ENCODE measurements at regions not wholly inside any gene's neighbourhood (a gene's known extent, or its start where the extent isn't known, plus 50 kb on each side); places are given as distances from the start of the nearest gene placed in this dataset.

DNA sequence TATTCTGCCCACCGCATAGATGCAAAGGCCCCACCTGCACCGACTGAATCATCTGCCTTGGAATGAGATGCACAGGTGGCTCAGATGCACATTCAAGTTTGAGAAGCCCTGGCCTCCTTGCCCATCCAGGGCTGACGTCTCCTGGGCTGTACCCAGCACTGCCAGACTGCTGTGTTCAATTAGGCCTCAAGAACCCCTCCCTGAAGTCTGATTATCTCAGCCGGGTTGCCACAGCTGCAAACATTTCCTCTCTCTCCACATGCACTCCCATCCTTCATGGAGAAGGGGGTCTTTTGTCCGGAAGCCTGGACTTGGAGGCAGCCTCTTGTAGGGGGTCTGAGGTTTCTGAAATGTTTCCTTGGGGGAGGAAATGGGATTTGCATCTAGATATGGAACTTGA, 459.4 kb upstream of the PROK2 start:
- Histone ChIP-seq H3K27me3 (ENCODE audit: insufficient read depth, low read length) (no peaks in the 10 kb centered on the region), H3K27ac (ENCODE audit: insufficient read length, low read depth, low read length) (no peak overlapping the region), H4K91ac (ENCODE audit: insufficient read length, low read depth, low read length) (no peak overlapping the region), H2BK120ac (ENCODE audit: low read depth, low read length, poor library complexity, severe bottlenecking) (no peak overlapping the region), H3T11ph (ENCODE audit: low read length) (no peak overlapping the region), H3K9me3 (ENCODE audit: control insufficient read depth, low read depth, low read length) (no peaks in the 10 kb centered on the region), H2BK12ac (ENCODE audit: insufficient read length, low read depth, low read length) (no peak overlapping the region), H2BK20ac (ENCODE audit: low read depth, low read length, poor library complexity, severe bottlenecking) (no peak overlapping the region), H3K14ac (ENCODE audit: insufficient read depth, low read length) (no peak overlapping the region; the same call in 1 of the 2 replicates), H3K79me1 (ENCODE audit: insufficient read depth, low read depth, low read length, poor library complexity, severe bottlenecking) (no peaks in the 10 kb centered on the region), H3K4ac (ENCODE audit: low read depth, low read length) (no peak overlapping the region), H3K4me2 (ENCODE audit: insufficient read depth, insufficient read length, low read length) (no peak overlapping the region), H3K23me2 (ENCODE audit: insufficient read length, low read depth, low read length, poor library complexity, severe bottlenecking) (no peaks in the 10 kb centered on the region), H2AFZ (ENCODE audit: low read length) (no peak overlapping the region), H3K18ac (ENCODE audit: insufficient read length, low read depth, low read length) (no peak overlapping the region), H3K56ac (ENCODE audit: insufficient read length, low read depth, low read length) (no peak overlapping the region), H3K79me2 (ENCODE audit: insufficient read depth, low read length) (no peaks in the 10 kb centered on the region), H4K5ac (ENCODE audit: insufficient read length, low read depth, low read length) (no peak overlapping the region), H4K20me1 (ENCODE audit: control insufficient read depth, insufficient read depth, insufficient read length) (no peaks in the 10 kb centered on the region), H2AK5ac (ENCODE audit: insufficient read length, low read length) (no peak overlapping the region), H2BK15ac (ENCODE audit: low read depth, low read length) (no peak overlapping the region), H3K9ac (ENCODE audit: extremely low read depth, insufficient read length, low read length) (no peak overlapping the region), H2BK5ac (ENCODE audit: insufficient read length, low read length) (no peak overlapping the region), H4K8ac (replicated peaks; ENCODE audit: insufficient read length, low read depth, low read length) (no peak overlapping the region), H3K23ac (ENCODE audit: insufficient read length, low read depth, low read length) (no peak overlapping the region), H3K4me1 (ENCODE audit: insufficient read depth, low read length) (no peaks in the 10 kb centered on the region)
- Mint-ChIP-seq H3K4me1 (peaks cover 12 to 15% of the 10 kb centered on the region in 2 experiments), H3K27ac (peak overlapping the region in 1 of 3 experiments; percentile 53; a peak in 1 of 7 replicates), H3K36me3 (ENCODE audit: insufficient read depth in 1 of 3, low read depth in 3 of 3) (no peaks in the 10 kb centered on the region; a peak in 2 of 7 replicates), H3K27me3 (ENCODE audit: low read depth) (peaks cover 9% of the 10 kb centered on the region), H3K4me3 (no peak overlapping the region), H3K9me3 (no peaks in the 10 kb centered on the region; a peak in 1 of 5 replicates)
- TF ChIP-seq, protein P1, sequence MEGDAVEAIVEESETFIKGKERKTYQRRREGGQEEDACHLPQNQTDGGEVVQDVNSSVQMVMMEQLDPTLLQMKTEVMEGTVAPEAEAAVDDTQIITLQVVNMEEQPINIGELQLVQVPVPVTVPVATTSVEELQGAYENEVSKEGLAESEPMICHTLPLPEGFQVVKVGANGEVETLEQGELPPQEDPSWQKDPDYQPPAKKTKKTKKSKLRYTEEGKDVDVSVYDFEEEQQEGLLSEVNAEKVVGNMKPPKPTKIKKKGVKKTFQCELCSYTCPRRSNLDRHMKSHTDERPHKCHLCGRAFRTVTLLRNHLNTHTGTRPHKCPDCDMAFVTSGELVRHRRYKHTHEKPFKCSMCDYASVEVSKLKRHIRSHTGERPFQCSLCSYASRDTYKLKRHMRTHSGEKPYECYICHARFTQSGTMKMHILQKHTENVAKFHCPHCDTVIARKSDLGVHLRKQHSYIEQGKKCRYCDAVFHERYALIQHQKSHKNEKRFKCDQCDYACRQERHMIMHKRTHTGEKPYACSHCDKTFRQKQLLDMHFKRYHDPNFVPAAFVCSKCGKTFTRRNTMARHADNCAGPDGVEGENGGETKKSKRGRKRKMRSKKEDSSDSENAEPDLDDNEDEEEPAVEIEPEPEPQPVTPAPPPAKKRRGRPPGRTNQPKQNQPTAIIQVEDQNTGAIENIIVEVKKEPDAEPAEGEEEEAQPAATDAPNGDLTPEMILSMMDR (conservative IDR thresholded peaks at IDR 0.05): no peak
- DNase-seq: no peak
- WGBS (ENCODE audit: extremely low coverage, insufficient read length, low lambda C conversion rate): no CpG with 5 or more reads among the region's 5 CpGs

Measured in H9 (cell line).